Aorta (tissue), 5 donors: ENCODE measurements at regions not wholly inside any gene's neighbourhood (a gene's known extent, or its start where the extent isn't known, plus 50 kb on each side); places are given as distances from the start of the nearest gene placed in this dataset.

Source experiments
- ATAC-seq: fragments of 200-7000 bp; cut with Tn5 transposase; one replicate; pipeline ENCODE4 v1.9.1; 2022; ENCODE audit warnings: moderate library complexity; ENCODE audit not compliant: low FRiP score
- DNase-seq, 2 donors: peaks; one replicate each; pipeline ENCODE4 v3.0.0-alpha.2; 2020
- H3K27ac ChIP-seq, 2 donors: one replicate each; pipeline ENCODE4 v1.5.1; 2013; ENCODE audit warnings: low read length in 2 of 2, mild to moderate bottlenecking in 2 of 2, moderate library complexity in 2 of 2, control low read depth in 1 of 2, inconsistent platforms in 1 of 2, low read depth in 1 of 2
- H3K27me3 ChIP-seq, 2 donors: one replicate each; pipeline ENCODE4 v1.6.1; 2013; ENCODE audit warnings: control low read depth in 1 of 2, low read length in 1 of 2, mild to moderate bottlenecking in 1 of 2, moderate library complexity in 1 of 2; ENCODE audit not compliant: insufficient read depth in 2 of 2, control insufficient read depth in 1 of 2
- H3K36me3 ChIP-seq, 2 donors: one replicate each; pipeline ENCODE4 v1.6.1; 2013; ENCODE audit warnings: control low read depth in 1 of 2, low read length in 1 of 2, mild to moderate bottlenecking in 1 of 2; ENCODE audit not compliant: insufficient read depth in 2 of 2, control insufficient read depth in 1 of 2
- H3K4me1 ChIP-seq, 2 donors: one replicate each; pipeline ENCODE4 v1.6.1; 2013; ENCODE audit warnings: low read length in 2 of 2, control low read depth in 1 of 2, mild to moderate bottlenecking in 1 of 2, moderate library complexity in 1 of 2; ENCODE audit not compliant: insufficient read depth in 2 of 2, control insufficient read depth in 1 of 2
- H3K4me3 ChIP-seq, 2 donors: one replicate each; pipeline ENCODE4 v1.5.1; 2013; ENCODE audit warnings: low read length in 2 of 2, control low read depth in 1 of 2, mild to moderate bottlenecking in 1 of 2
- H3K9me3 ChIP-seq: one replicate; pipeline ENCODE4 v1.6.1; 2013; ENCODE audit warnings: mild to moderate bottlenecking, low read length; ENCODE audit not compliant: control insufficient read depth
- WGBS, 2 donors: extraction: QIAGEN DNeasy Blood & Tissue Kit; methylation state at CpG; one replicate each; pipeline ENCODE4 v1.1.7; 2013; 5-methylcytosine and 5-hydroxymethylcytosine counted together
- intact Hi-C, 2 donors: fragments of 100-400 bp; cut with DNase I; formaldehyde crosslinking; loops; one replicate each; pipeline versions ENCODE4 v1.14.2 to v1.15.0; 2022
- donor health status: healthy with polysubstance abuse.
- donor health status: Bipolar disorder and iron deficiency.
- donor health status: DM: no; HTN: no; CAD: no.
- donor health status: DM: no; HTN: no; CAD: no.
- donor health status: DM: yes; HTN: yes; CAD: no.

DNA sequence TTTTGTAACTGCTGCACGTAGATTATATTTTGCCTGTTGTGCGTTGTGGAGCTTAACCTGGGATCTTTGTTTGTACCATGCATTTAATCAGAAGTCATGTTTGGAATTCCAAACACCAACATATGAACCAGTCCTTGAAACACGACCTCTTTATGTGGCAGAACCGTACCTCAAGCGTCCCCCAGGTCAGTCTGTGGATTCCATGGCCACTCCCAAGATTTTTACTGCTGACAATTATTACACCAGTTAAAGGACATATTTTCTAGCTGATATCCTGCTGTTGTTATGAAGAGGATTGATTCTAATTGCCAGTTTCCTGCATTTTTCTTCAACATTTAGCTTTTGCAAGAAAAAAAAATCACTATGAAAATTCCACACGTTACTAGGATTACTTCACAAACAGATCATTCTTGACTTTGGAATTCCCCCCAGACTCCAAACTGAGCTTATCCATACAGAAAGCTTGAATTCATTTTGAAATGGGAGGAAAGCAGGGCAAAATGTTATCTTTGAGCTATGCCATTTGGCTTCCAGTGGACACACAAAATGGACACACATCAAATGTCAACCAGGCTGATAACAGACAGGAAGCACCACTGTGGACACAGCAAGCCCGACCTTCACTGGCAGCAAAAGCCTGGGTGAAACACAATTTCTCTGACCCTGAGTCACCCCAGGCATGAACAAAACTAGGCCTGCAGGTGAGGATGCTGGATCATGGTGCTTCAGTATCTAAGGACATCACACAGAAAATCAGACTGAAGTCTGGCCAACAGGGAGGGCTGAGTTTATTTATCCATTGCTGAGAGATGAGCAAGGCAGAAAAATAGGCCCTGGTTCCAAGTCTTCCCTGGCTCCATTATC lies 542.9 kb upstream of the JAG1 start:
- intact Hi-C loops: loop anchor here in 1 of 2 donors (10.0 kb wide), 1 partner anchor 662 kb away; no protein-coding TSS in a partner anchor
- no peaks in the 10 kb centered on the region for H3K9me3 ChIP-seq
- DNase-seq (no peak), ATAC-seq (no peak)
- H3K27ac ChIP-seq: peak overlapping the region in 1 of 2 donors; percentile 46
- no peaks in the 10 kb centered on the region for H3K36me3 ChIP-seq
- no peak overlapping the region for H3K4me3 ChIP-seq
- no peaks in the 10 kb centered on the region for H3K27me3 ChIP-seq
- WGBS, 2 donors: 10 to 21% methylated on average over 7 of the region's 7 CpGs
- peaks cover 1 to 7% of the 10 kb centered on the region in 2 donors for H3K4me1 ChIP-seq

DNA sequence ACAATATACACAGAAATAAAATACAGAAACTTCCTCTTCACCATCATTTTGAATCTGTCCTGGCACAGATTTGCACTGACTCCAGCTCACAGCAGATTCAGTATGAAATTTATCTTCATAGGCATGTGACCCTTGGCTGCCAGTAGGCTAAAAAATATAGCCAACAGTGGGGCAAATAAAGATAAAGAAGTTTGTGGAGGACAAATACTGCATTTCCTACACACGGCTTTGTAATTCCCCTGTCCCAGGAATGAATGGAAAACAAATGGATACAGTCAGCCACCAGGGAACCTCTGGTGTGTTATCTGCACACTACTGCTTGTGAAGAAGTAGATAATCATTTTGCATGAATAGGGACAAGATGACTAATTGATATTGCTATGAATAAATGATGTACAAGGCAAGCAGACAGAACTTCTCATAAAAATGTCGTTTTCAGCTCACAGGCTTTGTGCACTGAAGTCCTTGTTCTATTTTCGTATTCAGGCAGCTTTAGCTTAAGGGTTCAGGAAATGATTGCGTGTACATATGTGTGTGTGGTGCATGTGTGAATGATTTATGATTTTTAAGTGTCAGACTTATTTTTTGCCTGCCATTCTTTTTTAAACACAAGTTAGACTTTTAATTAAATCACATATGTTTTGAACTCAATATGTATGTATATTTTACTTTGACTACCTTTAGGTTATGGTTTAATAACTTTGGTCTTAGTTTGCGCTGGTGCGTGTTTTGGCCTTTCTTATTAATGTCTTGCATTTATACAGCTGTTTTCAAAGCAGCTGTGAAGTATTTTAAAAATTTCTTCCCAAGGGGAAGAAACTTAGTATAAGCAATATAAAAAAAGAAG lies 543.8 kb upstream of the JAG1 start:
- H3K27me3 ChIP-seq: no peaks in the 10 kb centered on the region
- H3K27ac ChIP-seq: no peak overlapping the region

DNA sequence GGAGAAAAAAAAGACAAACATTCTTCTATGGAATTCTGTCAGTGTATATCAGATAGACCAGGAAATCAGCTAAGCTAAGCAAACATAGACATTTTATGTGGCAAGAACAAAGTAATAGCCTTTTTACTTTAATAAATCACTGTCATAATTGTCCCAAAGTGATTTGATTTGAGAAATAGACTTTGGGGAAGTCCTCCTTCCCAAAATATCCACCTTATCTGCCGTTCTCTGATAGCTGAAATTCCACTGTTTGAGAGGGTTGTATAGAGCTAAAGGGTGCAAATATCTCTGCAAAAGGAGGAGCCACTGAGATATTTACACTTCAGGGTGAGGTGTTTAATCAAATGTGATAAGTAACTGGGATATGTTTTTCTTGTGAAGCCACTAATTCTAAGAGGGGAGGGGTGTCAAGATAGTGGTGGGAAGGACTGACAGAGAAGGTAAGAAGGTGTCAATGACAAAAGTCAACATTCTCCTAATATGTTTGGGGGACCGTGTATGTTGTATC lies 544.4 kb upstream of the JAG1 start:
- H3K27ac ChIP-seq: no peak overlapping the region
- ATAC-seq (no peak), DNase-seq (no peak)
- H3K27me3 ChIP-seq: no peaks in the 10 kb centered on the region
- intact Hi-C loops: loop anchor here in 1 of 2 donors (10.0 kb wide), 1 partner anchor 663 kb away; no protein-coding TSS in a partner anchor
- H3K4me3 ChIP-seq: no peak overlapping the region
- WGBS, 2 donors: 20 to 21% methylated on average over 2 of the region's 2 CpGs
- no peaks in the 10 kb centered on the region for H3K36me3 ChIP-seq
- H3K4me1 ChIP-seq: peaks cover 1 to 7% of the 10 kb centered on the region in 2 donors
- H3K9me3 ChIP-seq: no peaks in the 10 kb centered on the region

More for the DNA sequence above, 543.8 kb upstream of the JAG1 start:
- no peaks in the 10 kb centered on the region for H3K36me3 ChIP-seq
- peaks cover 1 to 7% of the 10 kb centered on the region in 2 donors for H3K4me1 ChIP-seq
- intact Hi-C loops: loop anchor here in 1 of 2 donors (10.0 kb wide), 1 partner anchor 663 kb away; no protein-coding TSS in a partner anchor
- WGBS, 2 donors: 18 to 30% methylated on average over 6 of the region's 6 CpGs
- no peak overlapping the region for H3K4me3 ChIP-seq
- DNase-seq (no peak), ATAC-seq (no peak)
- no peaks in the 10 kb centered on the region for H3K9me3 ChIP-seq

DNA sequence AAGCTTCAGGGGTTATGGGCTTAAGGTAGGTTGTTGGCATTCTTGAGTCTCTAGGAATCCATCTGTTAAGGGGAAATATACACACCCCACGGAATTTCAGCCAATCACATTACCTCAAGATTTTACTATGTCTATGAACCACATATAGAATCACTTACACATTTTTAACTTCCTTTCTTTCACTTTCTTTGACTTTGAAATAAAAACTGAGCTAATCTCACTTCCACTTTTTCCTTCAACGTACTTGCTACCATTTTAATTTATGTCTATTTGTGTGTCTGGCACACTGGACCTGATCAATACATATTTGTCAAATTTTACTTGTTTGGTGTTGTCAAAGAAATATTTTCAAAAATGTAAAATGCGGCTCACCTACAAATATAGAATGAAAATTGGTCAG lies 545.4 kb upstream of the JAG1 start:
- Histone ChIP-seq H3K27ac (no peak overlapping the region), H3K4me3 (no peak overlapping the region), H3K36me3 (no peaks in the 10 kb centered on the region), H3K9me3 (no peaks in the 10 kb centered on the region), H3K4me1 (peaks cover 1 to 7% of the 10 kb centered on the region in 2 donors), H3K27me3 (no peaks in the 10 kb centered on the region)
- ATAC-seq (no peak), DNase-seq (no peak)
- WGBS, 2 donors: 94 to 95% methylated on average over 3 of the region's 3 CpGs
- intact Hi-C loops: loop anchor here in 1 of 2 donors (10.0 kb wide), 1 partner anchor 664 kb away; no protein-coding TSS in a partner anchor

DNA sequence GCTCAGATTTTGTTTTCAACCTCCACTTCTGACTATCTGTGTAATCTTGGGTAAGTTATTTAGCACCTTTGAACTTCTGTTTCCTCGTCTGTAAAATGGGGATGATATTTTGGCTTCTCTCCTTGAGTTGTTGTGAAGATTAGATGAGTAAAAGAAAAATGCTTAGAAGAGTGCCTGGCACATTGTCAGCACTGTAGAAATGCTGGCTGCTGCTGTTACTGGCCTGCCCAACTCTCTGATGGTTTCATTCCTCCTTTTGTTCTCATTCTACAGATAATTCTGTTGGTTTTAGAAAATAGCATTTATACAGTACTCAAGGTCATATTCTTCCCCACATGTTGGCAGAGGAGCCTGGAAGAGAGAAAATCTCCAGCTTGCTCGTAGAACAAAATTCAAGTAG lies 547.2 kb upstream of the JAG1 start:
- H3K27me3 ChIP-seq: no peaks in the 10 kb centered on the region
- no peaks in the 10 kb centered on the region for H3K9me3 ChIP-seq
- DNase-seq (no peak), ATAC-seq (no peak)
- H3K4me1 ChIP-seq: peaks cover 1 to 7% of the 10 kb centered on the region in 2 donors
- H3K27ac ChIP-seq: no peak overlapping the region
- H3K4me3 ChIP-seq: no peak overlapping the region
- WGBS, 2 donors: 29 to 51% methylated on average over 2 of the region's 2 CpGs
- intact Hi-C loops: no loop called here
- no peaks in the 10 kb centered on the region for H3K36me3 ChIP-seq

DNA sequence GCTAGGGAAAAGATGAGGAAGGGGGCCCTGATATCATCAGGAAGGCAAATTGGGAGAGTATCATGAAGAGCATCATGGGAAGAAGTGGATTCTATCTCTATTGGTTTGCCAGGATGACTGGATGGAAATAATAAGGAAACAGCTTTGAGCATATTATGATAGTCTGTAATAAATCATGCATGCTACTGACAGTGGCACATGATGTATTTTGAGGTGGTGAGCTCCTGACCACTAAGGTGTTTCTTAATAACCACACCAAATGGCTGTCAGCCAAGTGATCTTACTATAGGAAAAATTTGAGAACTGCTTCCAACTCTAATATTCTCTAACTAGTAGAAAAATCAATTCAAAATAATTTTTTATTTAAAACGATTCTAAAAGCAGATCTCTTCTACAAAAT lies 548.4 kb upstream of the JAG1 start:
- Histone ChIP-seq H3K36me3 (no peaks in the 10 kb centered on the region), H3K27me3 (no peaks in the 10 kb centered on the region), H3K4me3 (no peak overlapping the region), H3K9me3 (no peaks in the 10 kb centered on the region), H3K27ac (no peak overlapping the region), H3K4me1 (peaks cover 0 to 1% of the 10 kb centered on the region in 2 donors)
- ATAC-seq (no peak), DNase-seq (no peak)
- intact Hi-C loops: no loop called here
- 88 to 89% methylated on average over 1 of the region's 1 CpG for WGBS, 2 donors

DNA sequence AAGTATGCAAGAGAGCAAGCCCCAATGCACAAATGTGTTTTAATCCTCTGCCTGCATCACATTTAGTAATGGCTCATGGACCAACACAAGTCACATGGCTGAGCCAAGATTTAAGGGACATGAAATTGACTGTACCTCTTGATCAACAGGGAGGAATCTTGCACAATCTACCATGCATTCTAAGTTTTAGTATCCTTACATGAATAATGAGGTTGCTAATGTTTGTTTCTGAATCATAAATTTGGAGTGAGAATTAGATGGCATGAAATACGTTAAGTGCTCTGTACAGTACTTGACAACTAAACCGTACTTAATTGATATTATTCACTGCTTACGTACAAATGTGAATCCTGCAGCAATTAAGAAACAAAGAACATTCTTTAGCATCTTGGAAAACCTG lies 553.8 kb upstream of the JAG1 start:
- H3K9me3 ChIP-seq: no peaks in the 10 kb centered on the region
- H3K36me3 ChIP-seq: no peaks in the 10 kb centered on the region
- WGBS, 2 donors: 96 to 99% methylated on average over 3 of the region's 3 CpGs
- no peak for DNase-seq
- ATAC-seq: no peak
- no peak overlapping the region for H3K4me3 ChIP-seq
- H3K27me3 ChIP-seq: no peaks in the 10 kb centered on the region
- H3K27ac ChIP-seq: no peak overlapping the region
- intact Hi-C loops: no loop called here
- peaks cover 0 to 4% of the 10 kb centered on the region in 2 donors for H3K4me1 ChIP-seq

DNA sequence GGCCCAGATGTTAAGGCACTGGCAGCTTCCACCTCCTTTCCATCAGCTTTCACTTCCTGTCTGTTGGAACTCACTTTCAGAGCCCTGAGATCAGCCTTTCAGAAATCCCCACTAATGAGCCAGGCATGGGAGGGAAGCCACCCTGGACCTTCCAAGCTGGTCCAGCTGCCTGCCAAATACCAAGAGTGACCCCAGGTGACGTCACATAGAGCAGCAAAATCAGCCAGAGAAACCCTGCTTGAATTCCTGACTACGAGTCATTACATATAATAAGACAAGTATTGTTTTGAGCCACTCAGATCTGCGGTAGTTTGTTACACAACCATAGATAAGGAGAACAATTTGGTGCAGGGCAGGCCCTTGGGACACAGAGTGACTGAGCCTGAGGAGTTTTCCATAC lies 556.0 kb upstream of the JAG1 start:
- Histone ChIP-seq H3K9me3 (no peaks in the 10 kb centered on the region), H3K27me3 (no peaks in the 10 kb centered on the region), H3K4me1 (peaks cover 0 to 4% of the 10 kb centered on the region in 2 donors), H3K4me3 (no peak overlapping the region), H3K27ac (peak overlapping the region; percentile 36 to 98), H3K36me3 (no peaks in the 10 kb centered on the region)
- ATAC-seq (peak; percentile 81), DNase-seq (peak; percentile 81 to 82)
- 0 to 4% methylated on average over 3 of the region's 3 CpGs for WGBS, 2 donors
- intact Hi-C loops: no loop called here
